Liver (tissue), 8 donors: ENCODE measurements at regions not wholly inside any gene's neighbourhood (a gene's known extent, or its start where the extent isn't known, plus 50 kb on each side); places are given as distances from the start of the nearest gene placed in this dataset.

Experiments used
- DNase-seq: peaks from one replicate; pipeline ENCODE4 v3.0.0-alpha.2; 2017; ENCODE audit warnings: low spot score
- H3K27ac ChIP-seq, 2 donors: one replicate each; pipeline ENCODE4 v1.7.0; 2013; ENCODE audit warnings: inconsistent platforms in 2 of 2, low read length in 2 of 2, control low read depth in 1 of 2, low read depth in 1 of 2, mild to moderate bottlenecking in 1 of 2
- H3K27me3 ChIP-seq, 4 donors: one replicate each; pipeline versions ENCODE4 v1.6.1 to v1.7.0; 2013; ENCODE audit warnings: low read length in 3 of 4, inconsistent platforms in 1 of 4, mild to moderate bottlenecking in 1 of 4, moderate library complexity in 1 of 4; ENCODE audit not compliant: control insufficient read depth in 4 of 4, insufficient read depth in 4 of 4
- H3K36me3 ChIP-seq, 4 donors: one replicate each; pipeline versions ENCODE4 v1.6.1 to v1.7.0; 2013; ENCODE audit warnings: low read length in 3 of 4, mild to moderate bottlenecking in 3 of 4, low read depth in 1 of 4, moderate library complexity in 1 of 4; ENCODE audit not compliant: control insufficient read depth in 4 of 4, insufficient read depth in 3 of 4
- H3K4me1 ChIP-seq, 4 donors: one replicate each; pipeline versions ENCODE4 v1.6.1 to v1.7.0; 2013; ENCODE audit warnings: low read length in 3 of 4, mild to moderate bottlenecking in 3 of 4, moderate library complexity in 1 of 4; ENCODE audit not compliant: control insufficient read depth in 4 of 4, insufficient read depth in 4 of 4
- H3K4me3 ChIP-seq, 3 donors: one replicate each; pipeline versions ENCODE4 v1.6.1 to v1.7.0; 2013; ENCODE audit warnings: low read length in 3 of 3, control low read depth in 1 of 3, low read depth in 1 of 3, mild to moderate bottlenecking in 1 of 3
- H3K9ac ChIP-seq, 2 donors: one replicate each; pipeline ENCODE4 v1.7.0; 2013; ENCODE audit warnings: low read length in 2 of 2, mild to moderate bottlenecking in 2 of 2, moderate library complexity in 2 of 2, control low read depth in 1 of 2, low read depth in 1 of 2
- H3K9me3 ChIP-seq, 4 donors: one replicate each; pipeline versions ENCODE4 v1.6.1 to v1.7.0; 2013; ENCODE audit warnings: low read length in 3 of 4; ENCODE audit not compliant: control insufficient read depth in 4 of 4
- EGR1 ChIP-seq, 2 donors: IDR thresholded peaks; 2 replicates each; pipeline ENCODE4 v1.6.1; 2016 to 2018; ENCODE audit warnings: antibody characterized with exemption in 2 of 2, low read depth in 2 of 2
- FOXA1 ChIP-seq: IDR thresholded peaks from 2 replicates; pipeline ENCODE4 v1.6.1; 2016; ENCODE audit warnings: antibody characterized with exemption
- FOXA2 ChIP-seq: IDR thresholded peaks from 2 replicates; pipeline ENCODE4 v1.6.1; 2016; ENCODE audit warnings: antibody characterized with exemption
- GABPA ChIP-seq, 2 donors: IDR thresholded peaks in 1 of 2; conservative IDR thresholded peaks in 1 of 2; 2 replicates each; pipeline ENCODE4 v1.6.1; 2016; ENCODE audit warnings: antibody characterized with exemption in 2 of 2, mild to moderate bottlenecking in 1 of 2, moderate library complexity in 1 of 2
- HNF4A ChIP-seq, 2 donors: conservative IDR thresholded peaks; 2 replicates each; pipeline ENCODE4 v1.6.1; 2016; ENCODE audit warnings: antibody characterized with exemption in 2 of 2, mild to moderate bottlenecking in 2 of 2
- HNF4G ChIP-seq: IDR thresholded peaks from 2 replicates; pipeline ENCODE4 v1.6.1; 2016; ENCODE audit warnings: antibody characterized with exemption
- JUND ChIP-seq, 2 donors: IDR thresholded peaks; 2 replicates each; pipeline ENCODE4 v1.6.1; 2016; ENCODE audit warnings: antibody characterized with exemption in 2 of 2
- NR2F2 ChIP-seq: IDR thresholded peaks from 2 replicates; pipeline ENCODE4 v1.6.1; 2016; ENCODE audit warnings: antibody characterized with exemption
- RAD21 ChIP-seq, 2 donors: IDR thresholded peaks; 2 replicates each; pipeline ENCODE4 v1.6.1; 2016; ENCODE audit warnings: antibody characterized with exemption in 2 of 2, mild to moderate bottlenecking in 2 of 2
- RXRA ChIP-seq, 2 donors: IDR thresholded peaks; 2 replicates each; pipeline ENCODE4 v1.6.1; 2017 to 2018; ENCODE audit warnings: antibody characterized with exemption in 2 of 2, mild to moderate bottlenecking in 1 of 2
- SP1 ChIP-seq: IDR thresholded peaks from 2 replicates; pipeline ENCODE4 v1.6.1; 2018; ENCODE audit warnings: antibody characterized with exemption, mild to moderate bottlenecking
- YY1 ChIP-seq: IDR thresholded peaks from 2 replicates; pipeline ENCODE4 v1.6.1; 2016; ENCODE audit warnings: antibody characterized with exemption, mild to moderate bottlenecking
- WGBS: extraction: QIAGEN DNeasy Blood & Tissue Kit; methylation state at CpG from one replicate; pipeline ENCODE4 v1.1.7; 2013; 5-methylcytosine and 5-hydroxymethylcytosine counted together
- TF ChIP-seq, protein P1 (sequence below): IDR thresholded peaks from 2 replicates; pipeline ENCODE4 v1.6.1; 2016; ENCODE audit warnings: antibody characterized with exemption
- TF ChIP-seq, protein P2 (sequence below): IDR thresholded peaks from 2 replicates; pipeline ENCODE4 v1.6.1; 2016; ENCODE audit warnings: antibody characterized with exemption, mild to moderate bottlenecking
- TF ChIP-seq, protein P3 (sequence below): fragments of 150-350 bp; IDR thresholded peaks from 2 replicates; pipeline ENCODE4 v1.5.1; 2017; ENCODE audit warnings: improper control_type of control experiment, low read depth, low read length; ENCODE audit not compliant: missing input control
- donor health status: healthy.
- donor health status: healthy.
- donor health status: healthy.
- donor health status: healthy.
- donor health status: healthy.

DNA sequence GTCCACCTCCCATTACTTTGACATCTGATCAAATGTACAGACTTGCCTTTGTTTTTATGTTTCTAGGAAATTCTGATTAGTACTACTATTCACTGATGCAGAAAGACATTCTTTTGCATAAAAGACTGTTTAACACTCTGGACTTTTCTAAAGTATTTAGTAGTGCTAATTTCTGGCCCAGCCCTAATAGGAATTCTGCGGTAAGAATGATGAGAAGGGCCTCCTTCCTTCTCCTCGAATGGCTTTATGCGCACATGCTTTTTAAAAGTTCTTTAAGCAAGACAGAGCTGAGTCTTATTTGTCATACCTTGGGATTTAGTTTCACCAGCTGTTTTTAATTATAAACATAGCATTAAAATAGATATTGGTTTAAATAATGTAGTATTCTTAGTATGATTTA is 192.3 kb upstream of the RBMS3 start:
- WGBS = 90% methylated on average over 3 of the region's 3 CpGs
- Histone ChIP-seq H3K9ac (no peak overlapping the region), H3K27ac (no peak overlapping the region), H3K36me3 (no peaks in the 10 kb centered on the region), H3K27me3 (no peaks in the 10 kb centered on the region), H3K4me1 (no peaks in the 10 kb centered on the region), H3K4me3 (no peak overlapping the region), H3K9me3 (peaks cover 0 to 5% (median 2%) of the 10 kb centered on the region in 4 donors)
- TF ChIP-seq, protein P1, sequence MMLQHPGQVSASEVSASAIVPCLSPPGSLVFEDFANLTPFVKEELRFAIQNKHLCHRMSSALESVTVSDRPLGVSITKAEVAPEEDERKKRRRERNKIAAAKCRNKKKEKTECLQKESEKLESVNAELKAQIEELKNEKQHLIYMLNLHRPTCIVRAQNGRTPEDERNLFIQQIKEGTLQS = no peak
- TF ChIP-seq SP1 = no peak
- TF ChIP-seq, protein P2, sequence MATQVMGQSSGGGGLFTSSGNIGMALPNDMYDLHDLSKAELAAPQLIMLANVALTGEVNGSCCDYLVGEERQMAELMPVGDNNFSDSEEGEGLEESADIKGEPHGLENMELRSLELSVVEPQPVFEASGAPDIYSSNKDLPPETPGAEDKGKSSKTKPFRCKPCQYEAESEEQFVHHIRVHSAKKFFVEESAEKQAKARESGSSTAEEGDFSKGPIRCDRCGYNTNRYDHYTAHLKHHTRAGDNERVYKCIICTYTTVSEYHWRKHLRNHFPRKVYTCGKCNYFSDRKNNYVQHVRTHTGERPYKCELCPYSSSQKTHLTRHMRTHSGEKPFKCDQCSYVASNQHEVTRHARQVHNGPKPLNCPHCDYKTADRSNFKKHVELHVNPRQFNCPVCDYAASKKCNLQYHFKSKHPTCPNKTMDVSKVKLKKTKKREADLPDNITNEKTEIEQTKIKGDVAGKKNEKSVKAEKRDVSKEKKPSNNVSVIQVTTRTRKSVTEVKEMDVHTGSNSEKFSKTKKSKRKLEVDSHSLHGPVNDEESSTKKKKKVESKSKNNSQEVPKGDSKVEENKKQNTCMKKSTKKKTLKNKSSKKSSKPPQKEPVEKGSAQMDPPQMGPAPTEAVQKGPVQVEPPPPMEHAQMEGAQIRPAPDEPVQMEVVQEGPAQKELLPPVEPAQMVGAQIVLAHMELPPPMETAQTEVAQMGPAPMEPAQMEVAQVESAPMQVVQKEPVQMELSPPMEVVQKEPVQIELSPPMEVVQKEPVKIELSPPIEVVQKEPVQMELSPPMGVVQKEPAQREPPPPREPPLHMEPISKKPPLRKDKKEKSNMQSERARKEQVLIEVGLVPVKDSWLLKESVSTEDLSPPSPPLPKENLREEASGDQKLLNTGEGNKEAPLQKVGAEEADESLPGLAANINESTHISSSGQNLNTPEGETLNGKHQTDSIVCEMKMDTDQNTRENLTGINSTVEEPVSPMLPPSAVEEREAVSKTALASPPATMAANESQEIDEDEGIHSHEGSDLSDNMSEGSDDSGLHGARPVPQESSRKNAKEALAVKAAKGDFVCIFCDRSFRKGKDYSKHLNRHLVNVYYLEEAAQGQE = no peak
- no peak for TF ChIP-seq YY1
- TF ChIP-seq, protein P3, sequence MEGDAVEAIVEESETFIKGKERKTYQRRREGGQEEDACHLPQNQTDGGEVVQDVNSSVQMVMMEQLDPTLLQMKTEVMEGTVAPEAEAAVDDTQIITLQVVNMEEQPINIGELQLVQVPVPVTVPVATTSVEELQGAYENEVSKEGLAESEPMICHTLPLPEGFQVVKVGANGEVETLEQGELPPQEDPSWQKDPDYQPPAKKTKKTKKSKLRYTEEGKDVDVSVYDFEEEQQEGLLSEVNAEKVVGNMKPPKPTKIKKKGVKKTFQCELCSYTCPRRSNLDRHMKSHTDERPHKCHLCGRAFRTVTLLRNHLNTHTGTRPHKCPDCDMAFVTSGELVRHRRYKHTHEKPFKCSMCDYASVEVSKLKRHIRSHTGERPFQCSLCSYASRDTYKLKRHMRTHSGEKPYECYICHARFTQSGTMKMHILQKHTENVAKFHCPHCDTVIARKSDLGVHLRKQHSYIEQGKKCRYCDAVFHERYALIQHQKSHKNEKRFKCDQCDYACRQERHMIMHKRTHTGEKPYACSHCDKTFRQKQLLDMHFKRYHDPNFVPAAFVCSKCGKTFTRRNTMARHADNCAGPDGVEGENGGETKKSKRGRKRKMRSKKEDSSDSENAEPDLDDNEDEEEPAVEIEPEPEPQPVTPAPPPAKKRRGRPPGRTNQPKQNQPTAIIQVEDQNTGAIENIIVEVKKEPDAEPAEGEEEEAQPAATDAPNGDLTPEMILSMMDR = no peak
- TF ChIP-seq RAD21 (IDR thresholded peaks at IDR 0.05) = no peak
- TF ChIP-seq GABPA (IDR thresholded peaks at IDR 0.05 in 1 of 2, conservative IDR thresholded peaks at IDR 0.05 in 1 of 2) = no peak
- TF ChIP-seq FOXA1 = no peak
- no peak for TF ChIP-seq HNF4A (conservative IDR thresholded peaks at IDR 0.05)
- no peak for TF ChIP-seq RXRA (IDR thresholded peaks at IDR 0.05)
- TF ChIP-seq JUND (IDR thresholded peaks at IDR 0.05) = no peak
- DNase-seq = no peak

DNA sequence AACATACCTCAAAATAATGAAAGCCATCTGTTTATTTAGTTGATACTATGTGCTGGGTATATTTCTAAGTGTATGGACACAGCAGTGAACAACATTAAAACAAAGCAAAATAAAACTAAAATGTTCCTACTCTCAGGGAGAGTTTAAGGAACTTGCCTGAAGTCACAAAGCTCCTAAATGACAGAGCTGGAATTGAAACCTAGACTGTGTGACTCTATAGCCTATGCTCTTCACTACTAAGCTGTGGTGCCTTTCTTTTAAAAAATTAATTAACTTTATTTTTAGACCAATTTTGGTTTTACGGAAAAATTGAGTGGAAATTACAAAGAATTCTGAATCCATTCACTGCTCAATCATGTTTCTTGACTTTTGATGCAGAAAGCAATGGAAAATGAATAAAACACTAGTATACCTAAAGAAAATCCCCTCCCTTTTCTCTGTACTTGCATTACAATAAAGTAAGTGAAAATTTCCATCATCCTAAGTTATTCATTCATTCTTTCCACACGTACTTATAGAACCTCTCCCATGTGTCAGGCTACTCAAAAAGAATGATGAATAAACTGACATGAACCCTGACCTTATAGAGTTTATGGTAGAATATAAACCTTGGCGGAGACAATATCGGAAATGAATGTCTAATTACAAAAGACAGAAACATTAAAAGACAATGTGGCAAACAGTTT is 189.8 kb upstream of the RBMS3 start:
- H3K27ac ChIP-seq = no peak overlapping the region
- peaks cover 0 to 5% (median 2%) of the 10 kb centered on the region in 4 donors for H3K9me3 ChIP-seq
- H3K9ac ChIP-seq = no peak overlapping the region
- no peaks in the 10 kb centered on the region for H3K4me1 ChIP-seq
- WGBS = 78% methylated on average over 4 of the region's 4 CpGs
- no peak for DNase-seq
- no peaks in the 10 kb centered on the region for H3K36me3 ChIP-seq
- no peaks in the 10 kb centered on the region for H3K27me3 ChIP-seq
- TF ChIP-seq, protein P1 = no peak
- TF ChIP-seq HNF4A (conservative IDR thresholded peaks at IDR 0.05) (no peak), FOXA1 (no peak), FOXA2 (no peak), HNF4G (no peak), NR2F2 (no peak), EGR1 (IDR thresholded peaks at IDR 0.05; ENCODE audit: low read depth in 2 of 2) (no peak), RAD21 (IDR thresholded peaks at IDR 0.05) (no peak), GABPA (IDR thresholded peaks at IDR 0.05 in 1 of 2, conservative IDR thresholded peaks at IDR 0.05 in 1 of 2) (no peak), SP1 (no peak), JUND (IDR thresholded peaks at IDR 0.05) (no peak)
- TF ChIP-seq, protein P2 = no peak
- H3K4me3 ChIP-seq = no peak overlapping the region
